Prostate gland (tissue), 2 donors: ENCODE measurements at regions not wholly inside any gene's neighbourhood (a gene's known extent, or its start where the extent isn't known, plus 50 kb on each side); places are given as distances from the start of the nearest gene placed in this dataset.

Source experiments
- CTCF ChIP-seq, 4 experiments: fragments of 200-600 bp in 2 of 4; fragments of 450-650 bp in 2 of 4; sonication (generic) in 2 of 4; IDR thresholded peaks; 1 replicate in 3 of 4; 2 replicates in 1 of 4; pipeline ENCODE4 v1.5.1; 2016 to 2019; ENCODE audit warnings: antibody characterized with exemption in 4 of 4, mild to moderate bottlenecking in 2 of 4, moderate library complexity in 2 of 4
- POLR2A ChIP-seq: fragments of 450-650 bp; IDR thresholded peaks from one replicate; pipeline ENCODE4 v1.6.1; 2016; ENCODE audit warnings: antibody characterized with exemption, mild to moderate bottlenecking

GRCh38 chr1:116833718-116834117 is 76.0 kb upstream of the PTGFRN start:
- no peak for TF ChIP-seq POLR2A
- no peak for TF ChIP-seq CTCF (IDR thresholded peaks at IDR 0.05)
